ENCODE measurements at regions not wholly inside any gene's neighbourhood (a gene's known extent, or its start where the extent isn't known, plus 50 kb on each side); places are given as distances from the start of the nearest gene placed in this dataset.

- Histone ChIP-seq H3K9ac (ENCODE audit: low read length) (no peak overlapping the region), H3K27ac (ENCODE audit: low read depth, low read length) (no peak overlapping the region), H4K20me1 (ENCODE audit: insufficient read depth, low read length) (no peaks in the 10 kb centered on the region), H3K27me3 (ENCODE audit: insufficient read depth, low read length) (no peaks in the 10 kb centered on the region), H3K36me3 (ENCODE audit: insufficient read depth, low read length) (no peaks in the 10 kb centered on the region), H3K4me1 (ENCODE audit: insufficient read depth, low read length) (no peaks in the 10 kb centered on the region), H3K9me3 (ENCODE audit: insufficient read depth, low read depth, low read length) (no peaks in the 10 kb centered on the region), H2AFZ (ENCODE audit: low read depth, low read length) (no peak overlapping the region), H3K79me2 (ENCODE audit: insufficient read depth, low read length) (no peaks in the 10 kb centered on the region), H3K4me2 (ENCODE audit: low read length) (no peak overlapping the region), H3K4me3 (ENCODE audit: insufficient read depth, low read depth, low read length) (no peak overlapping the region)
- H3K4me3 Mint-ChIP-seq (ENCODE audit: unreplicated experiment) = no peak overlapping the region
- H3K27me3 Mint-ChIP-seq (ENCODE audit: low read depth, unreplicated experiment) = no peaks in the 10 kb centered on the region
- no peaks in the 10 kb centered on the region for H3K9me3 Mint-ChIP-seq (ENCODE audit: unreplicated experiment)
- no peak for TF ChIP-seq EZH2 (IDR thresholded peaks at IDR 0.05; ENCODE audit: insufficient read depth, low read length)
- no peak for TF ChIP-seq CTCF (IDR thresholded peaks at IDR 0.05; ENCODE audit: insufficient read depth, low read depth, low read length)
- H3K36me3 Mint-ChIP-seq (ENCODE audit: low read depth, unreplicated experiment) = no peaks in the 10 kb centered on the region
- no peak overlapping the region for H3K27ac Mint-ChIP-seq (ENCODE audit: unreplicated experiment)
- DNase-seq (ENCODE audit: low read depth) (no peak), FAIRE-seq (no peak)
- H3K4me1 Mint-ChIP-seq (ENCODE audit: low read depth, unreplicated experiment) = no peaks in the 10 kb centered on the region
Observed at GRCh38 chr12:83666690-83667089, 980.0 kb downstream of the TMTC2 start.

DNA sequence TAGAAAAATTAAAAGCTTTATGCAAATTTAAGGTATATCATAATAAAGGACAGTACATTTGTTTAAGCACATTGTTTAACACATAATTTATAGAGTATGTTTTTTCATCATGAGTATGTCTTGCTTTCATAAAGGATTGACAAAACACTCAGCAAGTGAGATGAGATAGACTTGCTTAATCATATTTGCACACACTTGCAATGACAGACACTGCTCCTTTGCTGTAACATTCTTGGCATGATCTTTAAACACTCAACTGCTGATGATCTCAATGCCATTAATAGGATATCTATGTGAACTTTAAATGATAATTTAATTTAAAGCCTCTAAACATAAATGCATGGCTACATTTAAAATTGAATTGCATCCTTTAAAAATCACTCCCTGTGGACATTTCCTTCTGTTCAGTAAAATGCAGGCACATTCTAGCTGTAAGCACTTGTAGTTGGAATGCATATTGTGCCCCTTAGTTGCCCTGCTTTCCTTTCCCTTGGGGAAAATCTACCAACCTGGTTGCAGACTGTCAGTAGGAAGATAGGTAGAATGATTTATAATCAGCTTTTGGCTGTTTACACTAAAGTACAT, 979.0 kb downstream of the TMTC2 start:
- H3K4me1 Mint-ChIP-seq (ENCODE audit: low read depth, unreplicated experiment) = no peaks in the 10 kb centered on the region
- no peaks in the 10 kb centered on the region for H3K27me3 Mint-ChIP-seq (ENCODE audit: low read depth, unreplicated experiment)
- Histone ChIP-seq H3K9me3 (ENCODE audit: insufficient read depth, low read depth, low read length) (no peaks in the 10 kb centered on the region), H3K4me2 (ENCODE audit: low read length) (no peak overlapping the region), H3K4me3 (ENCODE audit: insufficient read depth, low read depth, low read length) (no peak overlapping the region), H3K36me3 (ENCODE audit: insufficient read depth, low read length) (no peaks in the 10 kb centered on the region), H4K20me1 (ENCODE audit: insufficient read depth, low read length) (no peaks in the 10 kb centered on the region), H3K9ac (ENCODE audit: low read length) (no peak overlapping the region), H3K79me2 (ENCODE audit: insufficient read depth, low read length) (no peaks in the 10 kb centered on the region), H3K27ac (ENCODE audit: low read depth, low read length) (no peak overlapping the region), H3K27me3 (ENCODE audit: insufficient read depth, low read length) (no peaks in the 10 kb centered on the region), H2AFZ (ENCODE audit: low read depth, low read length) (no peak overlapping the region), H3K4me1 (ENCODE audit: insufficient read depth, low read length) (no peaks in the 10 kb centered on the region)
- TF ChIP-seq EZH2 (IDR thresholded peaks at IDR 0.05; ENCODE audit: insufficient read depth, low read length) (no peak), CTCF (IDR thresholded peaks at IDR 0.05; ENCODE audit: insufficient read depth, low read depth, low read length) (no peak)
- no peak for DNase-seq (ENCODE audit: low read depth)
- no peak overlapping the region for H3K4me3 Mint-ChIP-seq (ENCODE audit: unreplicated experiment)
- no peak for FAIRE-seq
- H3K9me3 Mint-ChIP-seq (ENCODE audit: unreplicated experiment) = no peaks in the 10 kb centered on the region
- H3K36me3 Mint-ChIP-seq (ENCODE audit: low read depth, unreplicated experiment) = no peaks in the 10 kb centered on the region
- no peak overlapping the region for H3K27ac Mint-ChIP-seq (ENCODE audit: unreplicated experiment)

DNA sequence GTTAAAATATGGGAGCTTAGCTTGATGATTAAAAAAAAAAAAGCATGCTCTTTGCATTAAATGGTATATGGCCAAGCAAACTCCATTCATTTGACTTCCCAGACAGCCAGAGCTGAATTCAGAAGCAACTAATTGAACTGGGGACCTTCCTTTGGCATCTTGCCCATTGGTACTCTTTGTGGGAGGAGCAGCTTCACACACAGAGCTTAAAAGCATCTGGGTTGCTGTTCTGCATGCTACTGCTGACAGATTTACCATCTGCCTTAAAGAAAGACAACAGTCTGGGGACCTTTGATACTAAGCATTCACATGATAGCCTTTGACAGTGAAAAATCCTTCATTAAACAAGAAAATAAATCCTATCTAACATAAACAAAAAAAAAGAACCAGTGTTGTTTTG, 977.9 kb downstream of the TMTC2 start:
- no peaks in the 10 kb centered on the region for H3K36me3 Mint-ChIP-seq (ENCODE audit: low read depth, unreplicated experiment)
- no peaks in the 10 kb centered on the region for H3K27me3 ChIP-seq (ENCODE audit: insufficient read depth, low read length)
- no peak for TF ChIP-seq EZH2 (IDR thresholded peaks at IDR 0.05; ENCODE audit: insufficient read depth, low read length)
- TF ChIP-seq CTCF (IDR thresholded peaks at IDR 0.05; ENCODE audit: insufficient read depth, low read depth, low read length) = no peak
- H3K27ac Mint-ChIP-seq (ENCODE audit: unreplicated experiment) = no peak overlapping the region
- no peaks in the 10 kb centered on the region for H4K20me1 ChIP-seq (ENCODE audit: insufficient read depth, low read length)
- no peak overlapping the region for H2AFZ ChIP-seq (ENCODE audit: low read depth, low read length)
- no peak overlapping the region for H3K9ac ChIP-seq (ENCODE audit: low read length)
- DNase-seq (ENCODE audit: low read depth) (no peak), FAIRE-seq (no peak)
- no peaks in the 10 kb centered on the region for H3K27me3 Mint-ChIP-seq (ENCODE audit: low read depth, unreplicated experiment)
- no peak overlapping the region for H3K27ac ChIP-seq (ENCODE audit: low read depth, low read length)
- no peaks in the 10 kb centered on the region for H3K4me1 ChIP-seq (ENCODE audit: insufficient read depth, low read length)
- H3K36me3 ChIP-seq (ENCODE audit: insufficient read depth, low read length) = no peaks in the 10 kb centered on the region
- no peak overlapping the region for H3K4me3 ChIP-seq (ENCODE audit: insufficient read depth, low read depth, low read length)
- no peak overlapping the region for H3K4me2 ChIP-seq (ENCODE audit: low read length)
- no peak overlapping the region for H3K4me3 Mint-ChIP-seq (ENCODE audit: unreplicated experiment)
- no peaks in the 10 kb centered on the region for H3K4me1 Mint-ChIP-seq (ENCODE audit: low read depth, unreplicated experiment)
- no peaks in the 10 kb centered on the region for H3K79me2 ChIP-seq (ENCODE audit: insufficient read depth, low read length)
- no peaks in the 10 kb centered on the region for H3K9me3 ChIP-seq (ENCODE audit: insufficient read depth, low read depth, low read length)
- no peaks in the 10 kb centered on the region for H3K9me3 Mint-ChIP-seq (ENCODE audit: unreplicated experiment)

All from astrocyte (in vitro differentiated cells and primary cell).